ENCODE measurements at regions not wholly inside any gene's neighbourhood (a gene's known extent, or its start where the extent isn't known, plus 50 kb on each side); places are given as distances from the start of the nearest gene placed in this dataset.

- no peak overlapping the region for H3K4me3 ChIP-seq (ENCODE audit: low read length)
- DNase-seq (ENCODE audit: low read depth), result no peak
- TF ChIP-seq CTCF (conservative IDR thresholded peaks at IDR 0.05; ENCODE audit: low read length), result no peak
Measured at GRCh38 chr15:47887241-47887800, 170.0 kb downstream of the SEMA6D start.

- H3K4me3 ChIP-seq (ENCODE audit: low read length), result no peak overlapping the region
- no peak for TF ChIP-seq CTCF (conservative IDR thresholded peaks at IDR 0.05; ENCODE audit: low read length)
- peak; percentile 55 for DNase-seq (ENCODE audit: low read depth)
Measured at GRCh38 chr15:47888385-47889100, 171.2 kb downstream of the SEMA6D start.

- H3K4me3 ChIP-seq (ENCODE audit: low read length), result no peak overlapping the region
- DNase-seq (ENCODE audit: low read depth), result no peak
- TF ChIP-seq CTCF (conservative IDR thresholded peaks at IDR 0.05; ENCODE audit: low read length), result no peak
Measured at GRCh38 chr15:47890397-47891150, 173.3 kb downstream of the SEMA6D start.

- TF ChIP-seq CTCF (conservative IDR thresholded peaks at IDR 0.05; ENCODE audit: low read length), result no peak
- no peak overlapping the region for H3K4me3 ChIP-seq (ENCODE audit: low read length)
- no peak for DNase-seq (ENCODE audit: low read depth)
Measured at GRCh38 chr15:47897525-47897924, 180.2 kb downstream of the SEMA6D start.

GRCh38 chr15:47900751-47901150, 183.4 kb downstream of the SEMA6D start:
- no peak for TF ChIP-seq CTCF (conservative IDR thresholded peaks at IDR 0.05; ENCODE audit: low read length)

GRCh38 chr15:47903368-47903767, 186.1 kb downstream of the SEMA6D start:
- no peak for DNase-seq (ENCODE audit: low read depth)
- no peak overlapping the region for H3K4me3 ChIP-seq (ENCODE audit: low read length)
- TF ChIP-seq CTCF (conservative IDR thresholded peaks at IDR 0.05; ENCODE audit: low read length), result no peak

More at GRCh38 chr15:47900751-47901150, 183.4 kb downstream of the SEMA6D start:
- DNase-seq (ENCODE audit: low read depth), result no peak
- H3K4me3 ChIP-seq (ENCODE audit: low read length), result no peak overlapping the region

Measured in AG10803 (cell line).